Upper lobe of right lung (tissue), 1 donor: ENCODE measurements at regions not wholly inside any gene's neighbourhood (a gene's known extent, or its start where the extent isn't known, plus 50 kb on each side); places are given as distances from the start of the nearest gene placed in this dataset.
A peak's percentile ranks its signal among the peaks of the same experiment; 100 is the strongest.

Experiments
- ATAC-seq: fragments of 200-7000 bp; cut with Tn5 transposase; one replicate; pipeline ENCODE4 v1.9.1; 2020; ENCODE audit warnings: mild to moderate bottlenecking, moderate library complexity
- DNase-seq: peaks from one replicate; pipeline ENCODE4 v3.0.0-alpha.2; 2020
- H3K27ac ChIP-seq: fragments of 200-600 bp; one replicate; pipeline ENCODE4 v1.8.0; 2022
- H3K27me3 ChIP-seq: fragments of 200-600 bp; one replicate; pipeline ENCODE4 v1.8.0; 2022; ENCODE audit warnings: mild to moderate bottlenecking
- H3K36me3 ChIP-seq: fragments of 200-600 bp; one replicate; pipeline ENCODE4 v1.8.0; 2022
- H3K4me1 ChIP-seq: fragments of 200-600 bp; one replicate; pipeline ENCODE4 v1.8.0; 2022
- H3K4me3 ChIP-seq: fragments of 200-600 bp; one replicate; pipeline ENCODE4 v1.8.0; 2022; ENCODE audit warnings: mild to moderate bottlenecking
- H3K9me3 ChIP-seq: fragments of 200-600 bp; one replicate; pipeline ENCODE4 v1.8.0; 2022
- CTCF ChIP-seq: fragments of 200-600 bp; IDR thresholded peaks from one replicate; pipeline ENCODE4 v1.8.0; 2022; ENCODE audit warnings: antibody characterized with exemption
- intact Hi-C: fragments of 100-400 bp; cut with DNase I; formaldehyde crosslinking; loops from one replicate; pipeline ENCODE4 v1.11.0; 2022
- donor health status: DM: no; HTN: yes; CAD: no; lungs with severe emphysema.

GRCh38 chr3:144317961-144318360 is 346.3 kb downstream of the DIPK2A start:
- Histone ChIP-seq H3K27me3 (no peaks in the 10 kb centered on the region), H3K36me3 (no peaks in the 10 kb centered on the region), H3K9me3 (no peaks in the 10 kb centered on the region), H3K27ac (no peak overlapping the region), H3K4me1 (no peaks in the 10 kb centered on the region), H3K4me3 (no peak overlapping the region)
- DNase-seq = no peak
- no peak for ATAC-seq
- no peak for TF ChIP-seq CTCF
- intact Hi-C loops = no loop called here

- H3K27ac ChIP-seq = no peak overlapping the region
- intact Hi-C loops = no loop called here
- H3K27me3 ChIP-seq = no peaks in the 10 kb centered on the region
- ATAC-seq = peak; percentile 28
- no peak overlapping the region for H3K4me3 ChIP-seq
- no peaks in the 10 kb centered on the region for H3K36me3 ChIP-seq
- no peaks in the 10 kb centered on the region for H3K4me1 ChIP-seq
- no peak for TF ChIP-seq CTCF
- no peaks in the 10 kb centered on the region for H3K9me3 ChIP-seq
- DNase-seq = no peak
These were observed 352.5 kb downstream of the DIPK2A start for GRCh38 chr3:144324076-144324475.

GRCh38 chr3:144332868-144333267 is 361.2 kb downstream of the DIPK2A start:
- no peak for TF ChIP-seq CTCF
- ATAC-seq (no peak), DNase-seq (no peak)
- Histone ChIP-seq H3K27ac (no peak overlapping the region), H3K27me3 (no peaks in the 10 kb centered on the region), H3K9me3 (no peaks in the 10 kb centered on the region), H3K36me3 (no peaks in the 10 kb centered on the region), H3K4me1 (no peaks in the 10 kb centered on the region), H3K4me3 (no peak overlapping the region)
- intact Hi-C loops = no loop called here

- DNase-seq (no peak), ATAC-seq (no peak)
- Histone ChIP-seq H3K4me1 (no peaks in the 10 kb centered on the region), H3K27ac (no peak overlapping the region), H3K9me3 (no peaks in the 10 kb centered on the region), H3K4me3 (no peak overlapping the region), H3K36me3 (no peaks in the 10 kb centered on the region), H3K27me3 (no peaks in the 10 kb centered on the region)
- intact Hi-C loops = no loop called here
- TF ChIP-seq CTCF = no peak
These were observed 369.8 kb downstream of the DIPK2A start for GRCh38 chr3:144341471-144341870.

- H3K4me3 ChIP-seq = no peak overlapping the region
- no peaks in the 10 kb centered on the region for H3K4me1 ChIP-seq
- no peak for DNase-seq
- no peaks in the 10 kb centered on the region for H3K9me3 ChIP-seq
- H3K27ac ChIP-seq = no peak overlapping the region
- no peak for ATAC-seq
- H3K36me3 ChIP-seq = no peaks in the 10 kb centered on the region
- H3K27me3 ChIP-seq = no peaks in the 10 kb centered on the region
- intact Hi-C loops = no loop called here
- no peak for TF ChIP-seq CTCF
These were observed 371.7 kb downstream of the DIPK2A start for GRCh38 chr3:144343343-144343742.

- Histone ChIP-seq H3K27me3 (no peaks in the 10 kb centered on the region), H3K4me3 (no peak overlapping the region), H3K27ac (no peak overlapping the region), H3K36me3 (no peaks in the 10 kb centered on the region), H3K9me3 (no peaks in the 10 kb centered on the region), H3K4me1 (no peaks in the 10 kb centered on the region)
- intact Hi-C loops = no loop called here
- DNase-seq = no peak
- no peak for ATAC-seq
- TF ChIP-seq CTCF = no peak
These were observed 372.2 kb downstream of the DIPK2A start for GRCh38 chr3:144343777-144344176.
